Suppressor macrophage (primary cell): ENCODE measurements at regions not wholly inside any gene's neighbourhood (a gene's known extent, or its start where the extent isn't known, plus 50 kb on each side); places are given as distances from the start of the nearest gene placed in this dataset.
"Not testable (repeated sequence)": the region's sequence is repeated elsewhere in the genome, so short reads cannot be mapped to it uniquely, and the experiment has no call there.

Experiments used
- DNase-seq, 4 experiments: peaks; one replicate each; pipeline ENCODE4 v3.0.0-alpha.2; 2020 to 2022

DNA sequence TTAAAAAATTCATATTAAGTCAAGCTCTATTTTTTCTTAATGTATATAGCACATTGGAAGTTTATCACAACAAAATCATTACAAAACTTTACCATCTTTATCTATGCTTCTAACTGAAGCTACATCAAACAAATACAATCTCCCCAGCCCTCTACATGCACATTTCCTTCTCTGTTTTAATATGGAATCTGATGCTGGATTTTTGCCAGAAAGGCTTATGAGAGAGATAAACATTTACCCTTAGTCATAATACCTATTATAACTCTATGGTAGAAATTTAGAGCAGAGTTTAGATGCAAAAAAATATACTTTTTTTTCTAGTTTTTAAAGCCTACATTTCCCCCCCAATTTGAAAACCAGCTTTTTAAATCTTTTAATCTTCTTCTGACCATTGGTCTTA lies 1198.6 kb downstream of the GATA3 start:
- no peak for DNase-seq

DNA sequence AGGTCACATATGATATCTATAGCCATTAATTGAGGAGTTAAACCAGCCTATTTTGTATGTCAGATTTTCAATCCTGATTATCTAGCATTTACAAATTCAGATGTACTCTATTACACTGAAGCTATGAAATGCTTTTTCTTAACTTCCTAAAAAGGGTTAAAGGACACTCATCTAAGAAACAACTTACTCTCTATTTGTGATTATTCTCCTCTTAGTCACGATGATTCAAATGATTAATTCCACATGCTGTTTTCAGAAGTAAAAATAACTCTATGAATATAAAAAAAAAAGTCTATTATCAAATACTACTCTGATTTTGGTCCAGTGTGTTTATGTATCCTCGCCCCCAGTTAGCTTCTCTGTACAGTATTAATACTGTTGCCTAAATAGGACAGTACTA lies 1199.9 kb downstream of the GATA3 start:
- no peak for DNase-seq

- DNase-seq, result no peak
Observed at GRCh38 chr10:9260690-9261089, 1206.2 kb downstream of the GATA3 start.

DNA sequence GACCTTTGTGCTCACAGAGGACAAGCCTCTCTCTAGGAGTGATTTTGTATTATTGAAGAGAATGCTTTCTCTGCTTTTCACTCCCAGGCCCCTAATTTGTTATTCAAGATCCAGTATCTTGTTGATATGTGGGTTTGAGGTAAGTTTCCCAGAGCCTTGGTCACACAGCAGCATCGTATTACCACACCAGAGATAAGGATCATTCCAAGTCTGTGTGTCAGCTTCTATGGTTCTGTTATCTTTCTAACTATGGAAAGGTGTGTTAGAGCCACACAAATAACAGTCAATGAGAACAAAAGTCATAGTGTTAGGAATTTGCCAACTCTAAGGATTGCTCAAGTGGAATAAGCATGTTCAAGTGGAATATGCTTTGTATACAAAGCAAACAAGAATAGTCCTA lies 1208.3 kb downstream of the GATA3 start:
- DNase-seq, result no peak

- no peak for DNase-seq
Observed at GRCh38 chr10:9268176-9268575, 1213.7 kb downstream of the GATA3 start.

GRCh38 chr10:9273126-9273833 lies 1218.8 kb downstream of the GATA3 start:
- DNase-seq, result not testable (repeated sequence)

DNA sequence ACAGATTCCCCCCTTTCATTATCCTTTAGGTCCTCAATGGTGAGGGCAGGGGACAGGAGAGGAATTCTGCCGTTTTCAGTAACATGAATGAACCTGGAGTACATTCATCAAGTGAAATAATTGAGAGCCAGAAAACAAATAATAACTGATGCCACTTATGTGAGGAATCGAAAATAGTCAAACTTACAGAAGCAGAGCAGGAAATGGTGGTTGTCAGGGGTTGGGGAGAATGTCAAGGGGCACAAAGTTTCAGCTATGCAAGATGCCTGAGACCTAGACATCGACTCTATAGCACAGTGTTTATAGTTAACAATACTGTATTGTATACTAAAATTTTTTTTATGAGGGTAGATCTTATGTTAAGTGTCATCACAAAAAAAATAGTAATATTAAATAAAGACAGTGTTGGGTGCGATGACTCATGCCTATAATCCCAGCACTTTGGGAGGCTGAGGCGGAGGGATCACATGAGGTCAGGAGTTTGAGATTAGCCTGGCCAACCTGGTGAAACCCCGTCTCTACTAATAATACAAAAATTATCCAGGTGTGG lies 1219.8 kb downstream of the GATA3 start:
- no peak for DNase-seq

- no peak for DNase-seq
Observed at GRCh38 chr10:9275861-9276260, 1221.4 kb downstream of the GATA3 start.

- DNase-seq, result no peak
Observed at GRCh38 chr10:9285690-9286089, 1231.2 kb downstream of the GATA3 start.

GRCh38 chr10:9289811-9290210 lies 1235.3 kb downstream of the GATA3 start:
- DNase-seq, result peak in 2 of 4 experiments; percentile 62 to 64

DNA sequence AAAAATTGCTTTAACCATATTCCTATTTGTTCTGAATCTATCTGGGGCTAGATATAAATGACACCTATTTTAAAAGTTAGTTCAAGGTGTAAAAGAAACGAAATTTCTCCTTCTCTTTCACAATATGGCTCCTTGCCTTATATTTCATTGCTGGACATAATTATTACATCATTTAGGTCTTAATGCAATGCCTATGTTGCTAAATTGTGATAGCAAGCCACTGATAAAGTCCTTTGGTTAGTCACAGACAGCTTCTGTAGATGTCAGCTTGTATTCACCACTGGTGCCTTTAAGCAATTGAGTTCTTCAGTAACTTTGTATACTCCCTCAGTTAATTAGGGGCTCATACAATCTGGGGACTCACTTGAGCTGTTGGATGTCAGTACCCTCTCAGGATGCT lies 1236.6 kb downstream of the GATA3 start:
- peak in 2 of 4 experiments; percentile 40 for DNase-seq

DNA sequence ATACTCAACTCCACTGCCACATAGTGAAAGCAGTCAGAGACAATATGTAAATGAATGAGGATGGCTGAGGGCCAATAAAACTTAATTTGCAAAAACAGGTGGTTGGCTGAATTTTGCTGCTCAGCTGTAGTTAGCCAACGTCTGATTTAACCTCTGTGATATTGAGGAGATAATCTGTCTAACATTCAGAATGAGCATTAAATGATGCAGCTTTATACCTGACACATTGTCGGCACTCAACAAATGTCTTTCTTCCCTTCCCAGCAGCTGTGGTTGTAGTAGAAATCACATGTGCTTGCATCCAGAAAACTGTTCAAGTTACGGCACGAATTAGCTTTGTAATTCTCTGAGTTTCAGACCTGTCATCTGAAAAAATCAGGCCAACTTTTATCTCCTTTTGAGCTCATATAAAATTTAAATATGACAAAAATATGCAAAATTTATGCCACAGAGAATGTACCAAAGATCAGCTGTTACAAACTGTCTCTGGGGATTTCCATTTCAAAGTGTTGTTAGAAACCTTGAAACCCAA lies 1239.7 kb downstream of the GATA3 start:
- no peak for DNase-seq

- DNase-seq, result peak; percentile 43 to 80 (median 63)
Observed at GRCh38 chr10:9294865-9295264, 1240.4 kb downstream of the GATA3 start.

DNA sequence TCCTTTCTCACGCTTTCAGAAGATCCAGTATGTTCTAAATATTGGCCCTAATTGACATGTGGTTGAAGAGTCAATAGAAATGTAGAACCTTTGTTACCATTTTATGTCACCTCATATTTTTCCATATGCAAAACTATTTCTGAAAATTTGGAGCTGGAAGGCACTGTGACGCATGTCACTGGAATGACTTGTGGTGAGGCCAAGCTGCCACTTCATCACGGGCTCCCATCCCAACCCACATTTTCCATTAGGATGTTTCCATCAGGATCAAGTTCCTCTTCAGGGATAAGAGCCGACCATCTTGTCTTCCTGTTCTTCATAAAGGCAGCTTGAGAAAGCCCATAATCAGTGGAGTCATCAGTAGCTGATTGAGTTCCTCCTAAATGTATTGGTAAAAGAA lies 1241.7 kb downstream of the GATA3 start:
- no peak for DNase-seq

DNA sequence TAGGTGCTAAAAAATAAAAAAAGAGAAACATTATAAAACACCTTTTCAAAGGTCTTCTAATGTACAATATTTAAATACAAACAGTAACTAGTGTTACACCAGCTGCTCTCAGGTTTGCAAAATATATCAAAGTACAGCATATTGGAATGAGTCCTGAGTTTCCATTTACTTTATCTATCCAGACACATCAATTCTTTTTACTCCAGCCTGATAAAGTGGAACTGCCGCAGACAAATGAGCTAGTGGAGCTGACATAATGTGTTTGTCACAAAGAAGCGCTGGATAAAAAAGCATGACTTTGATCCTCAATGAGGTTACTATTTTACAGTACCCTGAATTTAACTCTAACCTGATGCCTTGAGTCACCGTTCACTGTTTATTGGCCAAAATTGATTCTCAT lies 1243.1 kb downstream of the GATA3 start:
- DNase-seq, result no peak

- DNase-seq, result no peak
Observed at GRCh38 chr10:9299966-9300365, 1245.5 kb downstream of the GATA3 start.

- peak in 1 of 4 experiments; percentile 9 for DNase-seq
Observed at GRCh38 chr10:9301148-9301547, 1246.7 kb downstream of the GATA3 start.

DNA sequence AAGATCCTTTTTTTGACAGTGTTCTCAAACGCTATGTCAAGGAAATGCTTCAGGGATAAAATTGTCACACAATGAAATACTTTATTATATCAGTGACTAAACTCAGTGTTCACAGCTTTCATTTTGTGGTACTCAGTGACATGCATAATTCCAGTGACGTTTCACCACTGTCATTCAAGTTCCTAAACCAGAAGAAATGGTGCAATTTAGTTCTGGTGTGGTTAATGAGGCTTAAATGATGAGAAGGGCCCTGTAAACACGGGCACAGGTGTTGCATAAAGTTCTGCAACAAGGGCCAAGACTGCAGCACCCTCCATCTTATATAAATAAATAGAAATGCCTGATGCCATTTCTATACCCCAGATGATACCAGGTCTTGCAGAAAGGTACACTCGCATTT lies 1247.1 kb downstream of the GATA3 start:
- DNase-seq, result no peak

- peak; percentile 44 to 82 (median 78) for DNase-seq
Observed at GRCh38 chr10:9302140-9302746, 1247.8 kb downstream of the GATA3 start.

GRCh38 chr10:9305018-9305655 lies 1250.6 kb downstream of the GATA3 start:
- DNase-seq, result peak; percentile 6 to 63 (median 37)

DNA sequence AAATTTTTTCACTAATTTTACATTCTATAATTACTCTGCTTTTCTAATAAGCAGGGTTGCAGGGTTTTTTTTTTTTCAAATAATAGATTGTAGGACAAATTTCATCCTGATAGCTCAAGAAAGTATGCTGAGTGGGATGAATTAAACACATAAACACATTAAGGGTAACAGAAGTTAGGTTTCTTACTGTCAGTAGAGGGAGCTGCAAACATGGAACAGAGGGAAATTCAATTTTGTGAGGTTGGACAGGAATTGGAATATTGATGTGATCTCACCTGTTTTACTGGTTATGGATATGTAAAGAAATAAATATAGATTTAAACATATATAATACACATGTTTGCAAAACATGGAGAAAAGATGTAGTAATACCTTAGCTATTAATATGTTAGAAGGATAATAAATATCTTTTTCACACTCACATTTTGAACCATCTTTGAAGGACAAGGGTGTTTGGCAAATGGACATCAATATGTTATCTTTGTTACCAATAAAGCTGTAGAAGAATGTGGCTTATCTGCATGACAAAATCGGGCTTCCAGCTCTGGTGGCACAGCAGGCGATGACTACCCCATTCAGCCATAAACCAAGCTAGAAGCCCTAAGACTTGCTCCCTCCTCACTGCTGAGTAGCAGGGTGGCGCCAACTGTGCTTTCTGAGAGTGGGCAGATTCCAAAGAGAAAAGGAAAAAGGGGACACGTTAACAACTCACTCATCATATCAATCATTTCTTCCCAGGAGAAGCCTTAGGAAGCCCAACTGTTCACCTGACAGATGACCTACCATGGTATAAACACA lies 1257.4 kb downstream of the GATA3 start:
- no peak for DNase-seq

GRCh38 chr10:9315292-9315691 lies 1260.8 kb downstream of the GATA3 start:
- DNase-seq, result no peak
